PC-9 (cell line): ENCODE measurements at regions not wholly inside any gene's neighbourhood (a gene's known extent, or its start where the extent isn't known, plus 50 kb on each side); places are given as distances from the start of the nearest gene placed in this dataset.

Experiments used
- BruUV-seq: library from RNA; stranded (reverse); fragments of 400-500 nt; replicated peaks from 2 replicates; lab custom pipeline; 2021; lab: Mats Ljungman, UMichigan
- CTCF ChIA-PET: fragments of 300-600 bp; sonication (Branson Sonifier 250); formaldehyde crosslinking; loops from one replicate; lab custom pipeline; 2022; ENCODE audit warnings: antibody characterized with exemption; lab: Charles Lee
- POLR2A ChIA-PET: fragments of 300-600 bp; sonication (Branson Sonifier 250); formaldehyde crosslinking; loops from one replicate; lab custom pipeline; 2022; ENCODE audit warnings: antibody characterized with exemption; ENCODE audit not compliant: unreplicated experiment; lab: Charles Lee
- DNase-seq, 2 experiments: peaks; one replicate each; pipeline versions ENCODE4 v3.0.0 to v3.0.0-alpha.2; 2015 to 2022; ENCODE audit warnings: mixed read lengths in 1 of 2
- H2AFZ ChIP-seq: fragments of 200-600 bp; sonication (generic); 2 replicates; pipeline ENCODE4 v1.8.1; 2017; ENCODE audit warnings: antibody characterized with exemption
- H3F3A ChIP-seq: fragments of 200-600 bp; sonication (generic); 2 replicates; pipeline ENCODE4 v1.8.1; 2017; ENCODE audit warnings: antibody characterized with exemption, mild to moderate bottlenecking, low read depth; ENCODE audit not compliant: insufficient read depth
- H3K27ac ChIP-seq: fragments of 200-600 bp; sonication (generic); 2 replicates; pipeline ENCODE4 v1.6.1; 2016; ENCODE audit warnings: mixed run types
- H3K27me3 ChIP-seq: fragments of 200-600 bp; sonication (generic); 2 replicates; pipeline ENCODE4 v1.6.1; 2016; ENCODE audit warnings: low read depth, mixed run types; ENCODE audit not compliant: insufficient read depth
- H3K36me3 ChIP-seq: fragments of 200-600 bp; sonication (generic); 2 replicates; pipeline ENCODE4 v1.6.1; 2016; ENCODE audit warnings: low read depth, mixed run types
- H3K4me1 ChIP-seq: fragments of 200-600 bp; sonication (generic); replicated peaks from 2 replicates; pipeline ENCODE4 v1.6.1; 2016; ENCODE audit warnings: mixed run types; ENCODE audit not compliant: insufficient read depth
- H3K4me2 ChIP-seq: fragments of 200-600 bp; sonication (generic); 2 replicates; pipeline ENCODE4 v1.6.1; 2017; ENCODE audit warnings: mixed run types
- H3K4me3 ChIP-seq: fragments of 200-600 bp; sonication (generic); 2 replicates; pipeline ENCODE4 v1.6.1; 2016; ENCODE audit warnings: mixed run types
- H3K79me2 ChIP-seq: fragments of 200-600 bp; sonication (generic); 2 replicates; pipeline ENCODE4 v1.6.1; 2017; ENCODE audit warnings: low read depth, mixed run types
- H3K9me2 ChIP-seq: fragments of 200-600 bp; sonication (generic); 2 replicates; pipeline ENCODE4 v1.8.1; 2017; ENCODE audit warnings: mild to moderate bottlenecking; ENCODE audit not compliant: insufficient read depth
- H3K9me3 ChIP-seq: fragments of 200-600 bp; sonication (generic); 2 replicates; pipeline ENCODE4 v1.8.1; 2016; ENCODE audit warnings: low read depth; ENCODE audit not compliant: insufficient read depth
- H4K20me1 ChIP-seq: fragments of 200-600 bp; sonication (generic); 2 replicates; pipeline ENCODE4 v1.8.1; 2017; ENCODE audit not compliant: insufficient read depth
- EZH2 ChIP-seq: fragments of 200-600 bp; sonication (generic); IDR thresholded peaks from 2 replicates; pipeline ENCODE4 v1.8.0; 2017; ENCODE audit warnings: antibody characterized with exemption, low read depth
- intact Hi-C: fragments of 100-400 bp; cut with micrococcal nuclease; formaldehyde crosslinking; loops from one replicate; pipeline ENCODE4 v1.10.0; 2022; ENCODE audit not compliant: unreplicated experiment
- TF ChIP-seq, protein P1 (sequence below): fragments of 200-600 bp; sonication (generic); conservative IDR thresholded peaks from 2 replicates; pipeline ENCODE4 v1.6.1; 2017; ENCODE audit warnings: mixed run types, antibody characterized with exemption, mild to moderate bottlenecking, moderate library complexity

- no peaks in the 10 kb centered on the region for H3K9me3 ChIP-seq
- no TSS peak for BruUV-seq
- no peaks in the 10 kb centered on the region for H3F3A ChIP-seq
- H3K4me1 ChIP-seq, result no peaks in the 10 kb centered on the region
- no peaks in the 10 kb centered on the region for H3K27me3 ChIP-seq
- ChIA-PET POLR2A (no interaction called here), CTCF (no interaction called here)
- H3K27ac ChIP-seq, result no peak overlapping the region
- no peak overlapping the region for H3K4me2 ChIP-seq
- TF ChIP-seq, protein P1, sequence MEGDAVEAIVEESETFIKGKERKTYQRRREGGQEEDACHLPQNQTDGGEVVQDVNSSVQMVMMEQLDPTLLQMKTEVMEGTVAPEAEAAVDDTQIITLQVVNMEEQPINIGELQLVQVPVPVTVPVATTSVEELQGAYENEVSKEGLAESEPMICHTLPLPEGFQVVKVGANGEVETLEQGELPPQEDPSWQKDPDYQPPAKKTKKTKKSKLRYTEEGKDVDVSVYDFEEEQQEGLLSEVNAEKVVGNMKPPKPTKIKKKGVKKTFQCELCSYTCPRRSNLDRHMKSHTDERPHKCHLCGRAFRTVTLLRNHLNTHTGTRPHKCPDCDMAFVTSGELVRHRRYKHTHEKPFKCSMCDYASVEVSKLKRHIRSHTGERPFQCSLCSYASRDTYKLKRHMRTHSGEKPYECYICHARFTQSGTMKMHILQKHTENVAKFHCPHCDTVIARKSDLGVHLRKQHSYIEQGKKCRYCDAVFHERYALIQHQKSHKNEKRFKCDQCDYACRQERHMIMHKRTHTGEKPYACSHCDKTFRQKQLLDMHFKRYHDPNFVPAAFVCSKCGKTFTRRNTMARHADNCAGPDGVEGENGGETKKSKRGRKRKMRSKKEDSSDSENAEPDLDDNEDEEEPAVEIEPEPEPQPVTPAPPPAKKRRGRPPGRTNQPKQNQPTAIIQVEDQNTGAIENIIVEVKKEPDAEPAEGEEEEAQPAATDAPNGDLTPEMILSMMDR, result no peak
- H4K20me1 ChIP-seq, result no peaks in the 10 kb centered on the region
- H3K36me3 ChIP-seq, result no peaks in the 10 kb centered on the region
- H3K9me2 ChIP-seq, result 0 out of 2 replicates have a peak, but pooled peaks cover 3% of the 10 kb centered on the region
- no peaks in the 10 kb centered on the region for H3K79me2 ChIP-seq
- intact Hi-C loops, result no loop called here
- DNase-seq, result no peak
- H3K4me3 ChIP-seq, result no peak overlapping the region
- no peak overlapping the region for H2AFZ ChIP-seq
Observed at GRCh38 chr11:37710031-37710430, 1112.0 kb upstream of the RAG2 start.

DNA sequence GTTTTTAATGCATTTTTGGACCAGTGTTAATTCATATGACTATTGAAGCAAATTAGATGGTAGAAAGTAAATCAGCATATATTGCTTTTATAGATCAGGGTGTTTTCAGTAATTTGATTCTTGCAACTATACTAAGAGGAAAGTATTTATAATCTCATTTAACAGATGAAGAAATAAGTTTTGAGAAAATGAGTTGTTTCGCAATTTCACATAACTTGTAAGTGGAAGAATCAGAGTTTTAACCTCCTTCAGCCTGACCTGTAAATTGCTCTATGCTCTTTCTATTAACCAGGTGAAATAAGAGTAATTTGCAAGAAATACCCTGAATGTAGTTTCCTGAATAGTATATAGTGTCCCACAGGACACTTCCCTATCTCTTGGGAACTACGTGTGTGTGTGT lies 1106.8 kb upstream of the RAG2 start:
- no peak overlapping the region for H3K4me2 ChIP-seq
- no peaks in the 10 kb centered on the region for H3F3A ChIP-seq
- H3K79me2 ChIP-seq, result no peaks in the 10 kb centered on the region
- H3K27ac ChIP-seq, result no peak overlapping the region
- ChIA-PET CTCF (no interaction called here), POLR2A (no interaction called here)
- no peak overlapping the region for H3K4me3 ChIP-seq
- no peaks in the 10 kb centered on the region for H4K20me1 ChIP-seq
- no peak overlapping the region for H2AFZ ChIP-seq
- H3K27me3 ChIP-seq, result no peaks in the 10 kb centered on the region
- BruUV-seq, result no TSS peak
- no peaks in the 10 kb centered on the region; the same call in 1 of the 2 replicates for H3K9me3 ChIP-seq
- DNase-seq, result no peak
- no peaks in the 10 kb centered on the region for H3K4me1 ChIP-seq
- TF ChIP-seq EZH2, result no peak
- TF ChIP-seq, protein P1, result no peak
- H3K36me3 ChIP-seq, result no peaks in the 10 kb centered on the region
- intact Hi-C loops, result no loop called here
- 0 out of 2 replicates have a peak, but pooled peaks cover 3% of the 10 kb centered on the region for H3K9me2 ChIP-seq

GRCh38 chr11:37699644-37700043 lies 1101.6 kb upstream of the RAG2 start:
- H3K27ac ChIP-seq, result no peak overlapping the region
- intact Hi-C loops, result no loop called here
- DNase-seq, result no peak
- ChIA-PET POLR2A (interaction anchor here (0.5 kb wide), 1 partner anchor 140 kb away, joined by 4 read pairs; no protein-coding TSS in a partner anchor), CTCF (no interaction called here)
- H3K4me1 ChIP-seq, result no peaks in the 10 kb centered on the region
- H3K79me2 ChIP-seq, result no peaks in the 10 kb centered on the region
- H2AFZ ChIP-seq, result no peak overlapping the region
- no peaks in the 10 kb centered on the region for H3K27me3 ChIP-seq
- no peak overlapping the region for H3K4me3 ChIP-seq
- no peaks in the 10 kb centered on the region; the same call in 1 of the 2 replicates for H3K9me2 ChIP-seq
- no peaks in the 10 kb centered on the region for H3K36me3 ChIP-seq
- no peaks in the 10 kb centered on the region for H3F3A ChIP-seq
- TF ChIP-seq, protein P1, result no peak
- TF ChIP-seq EZH2, result no peak
- no peak overlapping the region for H3K4me2 ChIP-seq
- BruUV-seq, result no TSS peak
- H4K20me1 ChIP-seq, result no peaks in the 10 kb centered on the region
- peaks cover 11% of the 10 kb centered on the region for H3K9me3 ChIP-seq
